H1 (cell line): ENCODE measurements at regions not wholly inside any gene's neighbourhood (a gene's known extent, or its start where the extent isn't known, plus 50 kb on each side); places are given as distances from the start of the nearest gene placed in this dataset.

Source experiments
- CTCF ChIA-PET: fragments of 300-600 bp; sonication (Branson Sonifier 250); formaldehyde crosslinking; loops from one replicate; lab custom pipeline; 2021; ENCODE audit not compliant: partially characterized antibody; lab: Charles Lee
- POLR2A ChIA-PET: fragments of 300-600 bp; sonication (Branson Sonifier 250); formaldehyde crosslinking; loops from one replicate; lab custom pipeline; 2021; ENCODE audit warnings: inconsistent platforms; ENCODE audit not compliant: partially characterized antibody; lab: Charles Lee
- DNase-seq, 2 experiments: peaks; one replicate each; pipeline versions ENCODE4 v3.0.0 to v3.0.0-alpha.2; 2010 to 2022; ENCODE audit warnings: low spot score in 2 of 2, low read depth in 1 of 2, mixed read lengths in 1 of 2
- FAIRE-seq: peaks from 2 replicates; lab custom pipeline; 2011; peaks lifted over from hg19 to GRCh38; lab: Jason Lieb, UNC
- H2AFZ ChIP-seq: 2 replicates; pipeline ENCODE4 v1.8.1; 2012; ENCODE audit warnings: low read length, inconsistent platforms
- H2AK5ac ChIP-seq: 2 replicates; pipeline ENCODE4 v1.6.1; 2013; ENCODE audit warnings: low read depth, low read length
- H2BK120ac ChIP-seq: replicated peaks from 2 replicates; pipeline ENCODE3; 2013; ENCODE audit warnings: low read depth, low read length, inconsistent platforms
- H2BK12ac ChIP-seq: 2 replicates; pipeline ENCODE4 v1.6.1; 2013; ENCODE audit warnings: low read depth, low read length
- H2BK15ac ChIP-seq: 2 replicates; pipeline ENCODE4 v1.6.1; 2013; ENCODE audit warnings: low read length
- H2BK20ac ChIP-seq: 2 replicates; pipeline ENCODE4 v1.6.1; 2013; ENCODE audit warnings: low read length
- H2BK5ac ChIP-seq: 2 replicates; pipeline ENCODE4 v1.6.1; 2013; ENCODE audit warnings: low read depth, low read length
- H3K14ac ChIP-seq: 2 replicates; pipeline ENCODE4 v1.6.1; 2013; ENCODE audit warnings: inconsistent platforms; ENCODE audit not compliant: insufficient read length
- H3K18ac ChIP-seq: 2 replicates; pipeline ENCODE4 v1.6.1; 2013; ENCODE audit warnings: low read length; ENCODE audit errors: extremely low read depth
- H3K23ac ChIP-seq: 2 replicates; pipeline ENCODE4 v1.6.1; 2013; ENCODE audit warnings: inconsistent platforms; ENCODE audit not compliant: insufficient read length
- H3K23me2 ChIP-seq: 2 replicates; pipeline ENCODE4 v1.6.1; 2013; ENCODE audit warnings: low read depth, low read length
- H3K27ac ChIP-seq: 2 replicates; pipeline ENCODE4 v1.6.1; 2011; ENCODE audit warnings: low read depth, low read length, inconsistent platforms
- H3K27me3 ChIP-seq, 4 experiments: replicated peaks in 1 of 4; 1 replicate in 1 of 4; 2 replicates in 3 of 4; pipeline versions ENCODE4 v1.6.1 to v1.8.1; 2011 to 2013; ENCODE audit warnings: low read length in 3 of 4, mild to moderate bottlenecking in 3 of 4, inconsistent platforms in 2 of 4, mixed read lengths in 2 of 4, moderate library complexity in 1 of 4; ENCODE audit not compliant: control insufficient read depth in 3 of 4, insufficient read depth in 3 of 4; ENCODE audit errors: extremely low read depth in 1 of 4
- H3K36me3 ChIP-seq, 4 experiments: 2 replicates each; pipeline versions ENCODE4 v1.6.1 to v1.8.1; 2011 to 2013; ENCODE audit warnings: mild to moderate bottlenecking in 4 of 4, low read length in 3 of 4, moderate library complexity in 2 of 4, control low read depth in 1 of 4, inconsistent platforms in 1 of 4; ENCODE audit not compliant: insufficient read depth in 4 of 4, control insufficient read depth in 2 of 4
- H3K4ac ChIP-seq: replicated peaks from 2 replicates; pipeline ENCODE3; 2013; ENCODE audit warnings: low read length, low read depth, mixed read lengths, inconsistent platforms; ENCODE audit not compliant: insufficient read length
- H3K4me1 ChIP-seq, 4 experiments: replicated peaks in 1 of 4; 1 replicate in 1 of 4; 2 replicates in 3 of 4; pipeline versions ENCODE4 v1.6.1 to v1.8.1; 2011 to 2013; ENCODE audit warnings: low read length in 3 of 4, inconsistent platforms in 2 of 4, mixed read lengths in 1 of 4; ENCODE audit not compliant: insufficient read depth in 4 of 4, control insufficient read depth in 3 of 4
- H3K4me2 ChIP-seq, 2 experiments: 2 replicates each; pipeline versions ENCODE4 v1.6.1 to v1.8.1; 2011 to 2013; ENCODE audit warnings: low read depth in 2 of 2, low read length in 2 of 2, control low read depth in 1 of 2, inconsistent platforms in 1 of 2, mild to moderate bottlenecking in 1 of 2; ENCODE audit not compliant: insufficient read depth in 1 of 2
- H3K4me3 ChIP-seq, 4 experiments: fragments of 200-600, 300-600 bp in 1 of 4; sonication (generic), shearing (Covaris generic), sonication (Bioruptor Twin) in 1 of 4; 2 replicates each; pipeline versions ENCODE4 v1.5.1 to v1.8.1; 2011 to 2016; ENCODE audit warnings: low read length in 4 of 4, low read depth in 3 of 4, control low read depth in 2 of 4, inconsistent platforms in 2 of 4, mild to moderate bottlenecking in 2 of 4, mixed read lengths in 1 of 4, moderate library complexity in 1 of 4; ENCODE audit not compliant: insufficient read depth in 2 of 4; ENCODE audit errors: extremely low read depth in 1 of 4
- H3K56ac ChIP-seq: replicated peaks from 2 replicates; pipeline ENCODE3; 2013; ENCODE audit warnings: low read depth, mild to moderate bottlenecking, mixed read lengths, low read length, inconsistent platforms; ENCODE audit not compliant: insufficient read length
- H3K79me1 ChIP-seq: 2 replicates; pipeline ENCODE4 v1.6.1; 2013; ENCODE audit warnings: low read depth, low read length, control low read depth
- H3K79me2 ChIP-seq, 2 experiments: 2 replicates each; pipeline versions ENCODE4 v1.6.1 to v1.8.1; 2012 to 2013; ENCODE audit warnings: low read length in 2 of 2, mild to moderate bottlenecking in 2 of 2, inconsistent platforms in 1 of 2; ENCODE audit not compliant: insufficient read depth in 2 of 2, control insufficient read depth in 1 of 2
- H3K9ac ChIP-seq, 4 experiments: replicated peaks in 1 of 4; 1 replicate in 1 of 4; 2 replicates in 3 of 4; pipeline versions ENCODE4 v1.6.1 to v1.8.1; 2011 to 2013; ENCODE audit warnings: low read depth in 3 of 4, low read length in 3 of 4, control low read depth in 2 of 4, mild to moderate bottlenecking in 2 of 4, moderate library complexity in 2 of 4, inconsistent platforms in 1 of 4; ENCODE audit errors: extremely low read depth in 1 of 4
- H3K9me3 ChIP-seq, 2 experiments: 2 replicates each; pipeline versions ENCODE4 v1.6.1 to v1.8.1; 2012 to 2013; ENCODE audit warnings: mild to moderate bottlenecking in 2 of 2, moderate library complexity in 2 of 2, control low read depth in 1 of 2, inconsistent platforms in 1 of 2, low read depth in 1 of 2, low read length in 1 of 2, mixed read lengths in 1 of 2; ENCODE audit not compliant: insufficient read depth in 2 of 2
- H4K20me1 ChIP-seq, 2 experiments: replicated peaks in 1 of 2; 2 replicates each; pipeline versions ENCODE3 to v1.8.1; 2011 to 2013; ENCODE audit warnings: inconsistent platforms in 2 of 2, low read length in 2 of 2, mild to moderate bottlenecking in 1 of 2; ENCODE audit not compliant: insufficient read depth in 2 of 2, control insufficient read depth in 1 of 2
- H4K5ac ChIP-seq: 2 replicates; pipeline ENCODE4 v1.6.1; 2013; ENCODE audit warnings: low read length, low read depth, mixed read lengths, inconsistent platforms; ENCODE audit not compliant: insufficient read length
- H4K8ac ChIP-seq: 2 replicates; pipeline ENCODE4 v1.8.0; 2013; ENCODE audit warnings: mild to moderate bottlenecking, moderate library complexity, low read length, inconsistent platforms; ENCODE audit not compliant: insufficient read depth; ENCODE audit errors: extremely low read depth
- H4K91ac ChIP-seq: replicated peaks from 2 replicates; pipeline ENCODE3; 2013; ENCODE audit warnings: low read length, mixed read lengths, inconsistent platforms; ENCODE audit not compliant: insufficient read length
- ASH2L ChIP-seq: fragments of 200-600, 300-600 bp; sonication (generic); IDR thresholded peaks from one replicate; pipeline ENCODE4 v1.7.1; 2017; ENCODE audit warnings: low read length
- BACH1 ChIP-seq: IDR thresholded peaks from 2 replicates; pipeline ENCODE4 v1.6.1; 2012; ENCODE audit warnings: low read length, improper control_type of control experiment
- CBX8 ChIP-seq: fragments of 300-800, 300-1000 bp; sonication (generic); IDR thresholded peaks from 2 replicates; pipeline ENCODE4 v1.7.1; 2016; ENCODE audit warnings: low read depth, low read length, borderline replicate concordance
- GTF2F1 ChIP-seq: IDR thresholded peaks from 2 replicates; pipeline ENCODE4 v1.6.1; 2012; ENCODE audit warnings: low read depth, low read length, improper control_type of control experiment, borderline replicate concordance
- NANOG ChIP-seq: IDR thresholded peaks from 2 replicates; pipeline ENCODE4 v1.6.1; 2011; ENCODE audit warnings: low read length, low read depth, mild to moderate bottlenecking, inconsistent platforms; ENCODE audit not compliant: insufficient read depth, poor library complexity, severe bottlenecking
- SIN3A ChIP-seq, 2 experiments: IDR thresholded peaks in 1 of 2; conservative IDR thresholded peaks in 1 of 2; 2 replicates each; pipeline ENCODE4 v1.6.1; 2011 to 2012; ENCODE audit warnings: low read length in 2 of 2, improper control_type of control experiment in 1 of 2, low read depth in 1 of 2, mild to moderate bottlenecking in 1 of 2
- SP4 ChIP-seq: IDR thresholded peaks from 2 replicates; pipeline ENCODE4 v1.6.1; 2012; ENCODE audit warnings: low read length, inconsistent platforms
- SRF ChIP-seq: IDR thresholded peaks from 2 replicates; pipeline ENCODE4 v1.6.1; 2011; ENCODE audit warnings: mild to moderate bottlenecking, low read depth, low read length, moderate library complexity
- TEAD4 ChIP-seq: IDR thresholded peaks from 2 replicates; pipeline ENCODE4 v1.6.1; 2012; ENCODE audit warnings: low read depth, low read length, inconsistent platforms, mixed read lengths
- WGBS, 2 experiments: shearing (Covaris generic) in 1 of 2; methylation state at CpG; one replicate each; pipeline versions ENCODE4 v1.1.6 to v1.1.7; 2013 to 2015; ENCODE audit warnings: low lambda C conversion rate in 2 of 2, mixed read lengths in 2 of 2, inconsistent platforms in 1 of 2, low coverage in 1 of 2, missing lambda C conversion rate in 1 of 2; ENCODE audit not compliant: insufficient replicate concordance in 2 of 2, insufficient coverage in 1 of 2, insufficient read length in 1 of 2; ENCODE audit errors: extremely low coverage in 1 of 2, missing lambda C conversion rate in 1 of 2; 5-methylcytosine and 5-hydroxymethylcytosine counted together

GRCh38 chr14:28607661-28608060 is 158.9 kb upstream of the FOXG1 start:
- H2BK20ac ChIP-seq: no peak overlapping the region
- H3K79me1 ChIP-seq: no peaks in the 10 kb centered on the region
- TF ChIP-seq SP4 (no peak), NANOG (no peak), TEAD4 (no peak), ASH2L (no peak), SIN3A (conservative IDR thresholded peaks at IDR 0.05 in 1 of 2, IDR thresholded peaks at IDR 0.05 in 1 of 2; ENCODE audit: low read depth in 1 of 2, low read length in 2 of 2) (no peak), BACH1 (no peak), GTF2F1 (no peak), CBX8 (no peak), SRF (no peak)
- no peak overlapping the region for H3K4me3 ChIP-seq
- H3K56ac ChIP-seq: no peak overlapping the region
- no peak overlapping the region for H3K14ac ChIP-seq
- no peak for DNase-seq
- H3K36me3 ChIP-seq: no peaks in the 10 kb centered on the region
- no peak overlapping the region for H2AFZ ChIP-seq
- no peak overlapping the region for H3K4me2 ChIP-seq
- no peak overlapping the region for H4K8ac ChIP-seq
- no peak overlapping the region for H2BK5ac ChIP-seq
- H3K9ac ChIP-seq: no peak overlapping the region
- H3K27ac ChIP-seq: no peak overlapping the region
- no peak overlapping the region for H3K23ac ChIP-seq
- CTCF ChIA-PET: interaction anchor here (0.7 to 1.8 kb wide), 5 partner anchors 124 to 1624 kb away, joined by 3 to 14 read pairs (median 6); no protein-coding TSS in a partner anchor
- no peak overlapping the region for H2BK120ac ChIP-seq
- H2BK12ac ChIP-seq: no peak overlapping the region
- no peaks in the 10 kb centered on the region for H3K23me2 ChIP-seq
- H4K91ac ChIP-seq: no peak overlapping the region
- no peaks in the 10 kb centered on the region for H3K79me2 ChIP-seq
- H2AK5ac ChIP-seq: no peak overlapping the region
- no peak overlapping the region for H2BK15ac ChIP-seq
- POLR2A ChIA-PET: no interaction called here
- H4K20me1 ChIP-seq: no peaks in the 10 kb centered on the region
- H3K27me3 ChIP-seq: no peaks in the 10 kb centered on the region
- 91% methylated on average over 5 of the region's 5 CpGs; no CpG with 5 or more reads in 1 of the 2 experiments for WGBS, 2 experiments
- H3K9me3 ChIP-seq: no peaks in the 10 kb centered on the region
- H4K5ac ChIP-seq: no peak overlapping the region
- no peak overlapping the region for H3K18ac ChIP-seq
- no peak overlapping the region for H3K4ac ChIP-seq
- no peak for FAIRE-seq
- H3K4me1 ChIP-seq: no peaks in the 10 kb centered on the region
